ENCODE measurements at regions not wholly inside any gene's neighbourhood (a gene's known extent, or its start where the extent isn't known, plus 50 kb on each side); places are given as distances from the start of the nearest gene placed in this dataset.

DNA sequence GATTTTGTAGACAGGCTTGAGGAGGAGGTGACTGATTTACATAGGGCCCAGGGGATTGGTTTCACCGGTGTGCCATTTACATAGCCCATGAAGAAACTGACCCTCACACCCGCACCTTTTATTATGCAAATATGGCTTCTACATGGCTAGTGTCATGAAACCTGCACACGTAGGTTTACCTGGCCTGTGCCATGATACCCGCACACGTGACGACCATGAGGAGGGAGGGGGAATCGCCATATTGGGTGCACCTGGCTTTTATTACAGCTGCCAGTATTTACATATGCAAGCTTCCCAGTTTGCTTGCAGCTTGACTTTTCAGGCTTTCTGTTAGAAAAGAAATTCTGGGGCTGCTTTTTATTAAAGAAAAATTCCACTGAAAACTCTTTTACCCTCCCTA lies 359.7 kb downstream of the ADAM29 start:
- TF ChIP-seq CTCF (IDR thresholded peaks at IDR 0.05) (no peak), MYBL2 (CRISPR knock-in tag; IDR thresholded peaks at IDR 0.05) (no peak), ETV6 (CRISPR knock-in tag; IDR thresholded peaks at IDR 0.05) (no peak), ZNF232 (CRISPR knock-in tag; IDR thresholded peaks at IDR 0.05) (no peak), FOXP4 (CRISPR knock-in tag; IDR thresholded peaks at IDR 0.05) (no peak), NFYB (CRISPR knock-in tag; conservative IDR thresholded peaks at IDR 0.05; ENCODE audit: low read depth) (no peak), SMAD3 (CRISPR knock-in tag; IDR thresholded peaks at IDR 0.05; ENCODE audit: borderline replicate concordance) (no peak)
- TF ChIP-seq, protein P1, sequence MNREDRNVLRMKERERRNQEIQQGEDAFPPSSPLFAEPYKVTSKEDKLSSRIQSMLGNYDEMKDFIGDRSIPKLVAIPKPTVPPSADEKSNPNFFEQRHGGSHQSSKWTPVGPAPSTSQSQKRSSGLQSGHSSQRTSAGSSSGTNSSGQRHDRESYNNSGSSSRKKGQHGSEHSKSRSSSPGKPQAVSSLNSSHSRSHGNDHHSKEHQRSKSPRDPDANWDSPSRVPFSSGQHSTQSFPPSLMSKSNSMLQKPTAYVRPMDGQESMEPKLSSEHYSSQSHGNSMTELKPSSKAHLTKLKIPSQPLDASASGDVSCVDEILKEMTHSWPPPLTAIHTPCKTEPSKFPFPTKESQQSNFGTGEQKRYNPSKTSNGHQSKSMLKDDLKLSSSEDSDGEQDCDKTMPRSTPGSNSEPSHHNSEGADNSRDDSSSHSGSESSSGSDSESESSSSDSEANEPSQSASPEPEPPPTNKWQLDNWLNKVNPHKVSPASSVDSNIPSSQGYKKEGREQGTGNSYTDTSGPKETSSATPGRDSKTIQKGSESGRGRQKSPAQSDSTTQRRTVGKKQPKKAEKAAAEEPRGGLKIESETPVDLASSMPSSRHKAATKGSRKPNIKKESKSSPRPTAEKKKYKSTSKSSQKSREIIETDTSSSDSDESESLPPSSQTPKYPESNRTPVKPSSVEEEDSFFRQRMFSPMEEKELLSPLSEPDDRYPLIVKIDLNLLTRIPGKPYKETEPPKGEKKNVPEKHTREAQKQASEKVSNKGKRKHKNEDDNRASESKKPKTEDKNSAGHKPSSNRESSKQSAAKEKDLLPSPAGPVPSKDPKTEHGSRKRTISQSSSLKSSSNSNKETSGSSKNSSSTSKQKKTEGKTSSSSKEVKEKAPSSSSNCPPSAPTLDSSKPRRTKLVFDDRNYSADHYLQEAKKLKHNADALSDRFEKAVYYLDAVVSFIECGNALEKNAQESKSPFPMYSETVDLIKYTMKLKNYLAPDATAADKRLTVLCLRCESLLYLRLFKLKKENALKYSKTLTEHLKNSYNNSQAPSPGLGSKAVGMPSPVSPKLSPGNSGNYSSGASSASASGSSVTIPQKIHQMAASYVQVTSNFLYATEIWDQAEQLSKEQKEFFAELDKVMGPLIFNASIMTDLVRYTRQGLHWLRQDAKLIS (CRISPR knock-in tag; IDR thresholded peaks at IDR 0.05; ENCODE audit: borderline replicate concordance), result no peak
- TF ChIP-seq, protein P2, sequence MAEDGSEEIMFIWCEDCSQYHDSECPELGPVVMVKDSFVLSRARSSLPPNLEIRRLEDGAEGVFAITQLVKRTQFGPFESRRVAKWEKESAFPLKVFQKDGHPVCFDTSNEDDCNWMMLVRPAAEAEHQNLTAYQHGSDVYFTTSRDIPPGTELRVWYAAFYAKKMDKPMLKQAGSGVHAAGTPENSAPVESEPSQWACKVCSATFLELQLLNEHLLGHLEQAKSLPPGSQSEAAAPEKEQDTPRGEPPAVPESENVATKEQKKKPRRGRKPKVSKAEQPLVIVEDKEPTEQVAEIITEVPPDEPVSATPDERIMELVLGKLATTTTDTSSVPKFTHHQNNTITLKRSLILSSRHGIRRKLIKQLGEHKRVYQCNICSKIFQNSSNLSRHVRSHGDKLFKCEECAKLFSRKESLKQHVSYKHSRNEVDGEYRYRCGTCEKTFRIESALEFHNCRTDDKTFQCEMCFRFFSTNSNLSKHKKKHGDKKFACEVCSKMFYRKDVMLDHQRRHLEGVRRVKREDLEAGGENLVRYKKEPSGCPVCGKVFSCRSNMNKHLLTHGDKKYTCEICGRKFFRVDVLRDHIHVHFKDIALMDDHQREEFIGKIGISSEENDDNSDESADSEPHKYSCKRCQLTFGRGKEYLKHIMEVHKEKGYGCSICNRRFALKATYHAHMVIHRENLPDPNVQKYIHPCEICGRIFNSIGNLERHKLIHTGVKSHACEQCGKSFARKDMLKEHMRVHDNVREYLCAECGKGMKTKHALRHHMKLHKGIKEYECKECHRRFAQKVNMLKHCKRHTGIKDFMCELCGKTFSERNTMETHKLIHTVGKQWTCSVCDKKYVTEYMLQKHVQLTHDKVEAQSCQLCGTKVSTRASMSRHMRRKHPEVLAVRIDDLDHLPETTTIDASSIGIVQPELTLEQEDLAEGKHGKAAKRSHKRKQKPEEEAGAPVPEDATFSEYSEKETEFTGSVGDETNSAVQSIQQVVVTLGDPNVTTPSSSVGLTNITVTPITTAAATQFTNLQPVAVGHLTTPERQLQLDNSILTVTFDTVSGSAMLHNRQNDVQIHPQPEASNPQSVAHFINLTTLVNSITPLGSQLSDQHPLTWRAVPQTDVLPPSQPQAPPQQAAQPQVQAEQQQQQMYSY (CRISPR knock-in tag; IDR thresholded peaks at IDR 0.05), result no peak
- TF ChIP-seq, protein P3, sequence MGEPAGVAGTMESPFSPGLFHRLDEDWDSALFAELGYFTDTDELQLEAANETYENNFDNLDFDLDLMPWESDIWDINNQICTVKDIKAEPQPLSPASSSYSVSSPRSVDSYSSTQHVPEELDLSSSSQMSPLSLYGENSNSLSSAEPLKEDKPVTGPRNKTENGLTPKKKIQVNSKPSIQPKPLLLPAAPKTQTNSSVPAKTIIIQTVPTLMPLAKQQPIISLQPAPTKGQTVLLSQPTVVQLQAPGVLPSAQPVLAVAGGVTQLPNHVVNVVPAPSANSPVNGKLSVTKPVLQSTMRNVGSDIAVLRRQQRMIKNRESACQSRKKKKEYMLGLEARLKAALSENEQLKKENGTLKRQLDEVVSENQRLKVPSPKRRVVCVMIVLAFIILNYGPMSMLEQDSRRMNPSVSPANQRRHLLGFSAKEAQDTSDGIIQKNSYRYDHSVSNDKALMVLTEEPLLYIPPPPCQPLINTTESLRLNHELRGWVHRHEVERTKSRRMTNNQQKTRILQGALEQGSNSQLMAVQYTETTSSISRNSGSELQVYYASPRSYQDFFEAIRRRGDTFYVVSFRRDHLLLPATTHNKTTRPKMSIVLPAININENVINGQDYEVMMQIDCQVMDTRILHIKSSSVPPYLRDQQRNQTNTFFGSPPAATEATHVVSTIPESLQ (CRISPR knock-in tag; IDR thresholded peaks at IDR 0.05), result no peak

Data from WTC11 (cell line).